ENCODE measurements at regions not wholly inside any gene's neighbourhood (a gene's known extent, or its start where the extent isn't known, plus 50 kb on each side); places are given as distances from the start of the nearest gene placed in this dataset.
"Not testable (repeated sequence)": the region's sequence is repeated elsewhere in the genome, so short reads cannot be mapped to it uniquely, and the experiment has no call there.

DNA sequence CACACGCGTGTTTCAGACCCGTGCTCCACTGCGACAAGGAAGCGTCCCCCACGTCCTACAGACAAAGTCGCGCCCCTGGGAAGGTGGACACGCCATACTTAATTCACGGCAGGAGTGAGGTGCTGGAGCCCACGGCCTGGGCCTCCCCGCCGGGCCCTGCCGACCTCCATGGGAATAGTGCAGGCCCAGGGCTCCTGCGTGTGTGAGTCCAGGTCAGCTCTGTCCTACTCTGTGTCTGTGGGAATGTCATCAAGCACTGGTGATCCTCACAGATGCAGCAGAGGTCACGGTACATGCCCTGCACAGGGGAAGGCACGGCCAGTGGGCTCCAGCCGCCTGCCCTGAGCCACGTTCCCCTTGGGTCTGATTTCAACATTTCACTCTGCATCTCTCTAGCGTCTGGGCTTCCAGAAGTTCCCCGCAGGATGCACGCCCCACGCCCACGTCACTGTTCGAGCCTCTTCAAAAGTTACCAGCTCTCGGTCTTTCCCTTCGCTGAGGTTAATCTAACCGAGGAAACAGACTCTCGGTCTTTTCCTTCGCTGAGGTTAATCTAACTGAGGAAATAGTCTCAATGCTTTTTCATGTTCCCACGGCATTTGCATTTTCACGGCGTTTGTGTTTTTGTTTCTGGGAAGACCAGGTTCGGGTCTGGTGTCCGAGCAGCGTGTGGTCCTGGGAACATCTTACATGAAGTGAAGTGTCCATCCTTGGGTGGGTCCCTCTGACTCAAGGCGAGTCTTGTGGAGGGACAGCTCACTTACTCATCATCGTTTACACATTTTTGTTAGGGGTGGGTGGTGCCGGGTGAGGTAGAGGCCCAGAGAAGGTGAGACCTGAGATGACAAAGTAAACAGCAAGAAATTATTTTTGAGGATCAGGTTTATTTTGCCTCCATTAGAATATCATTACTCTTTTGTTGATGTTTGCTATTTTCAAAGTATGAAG, 157.3 kb upstream of the ALKAL2 start:
- DNase-seq: no peak

DNA sequence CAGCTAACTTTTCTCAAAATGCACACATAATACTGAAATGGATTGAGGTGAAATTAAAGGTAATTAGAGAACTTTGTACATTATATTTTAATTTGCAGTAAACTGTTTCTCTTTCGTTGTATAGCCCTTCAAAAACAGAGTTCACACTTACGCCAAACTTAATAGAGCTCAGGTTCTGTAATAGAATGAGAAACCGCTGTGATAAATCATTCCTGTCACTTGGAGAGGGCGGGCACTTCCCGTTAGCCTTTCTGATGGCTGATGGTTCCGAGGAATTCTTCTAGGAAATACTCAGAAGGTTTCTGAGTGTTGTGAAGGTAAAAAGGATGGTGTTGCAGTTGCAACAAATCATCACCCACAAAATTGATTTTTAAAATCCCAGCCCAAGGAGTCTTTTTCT, 155.8 kb upstream of the ALKAL2 start:
- DNase-seq: no peak

DNA sequence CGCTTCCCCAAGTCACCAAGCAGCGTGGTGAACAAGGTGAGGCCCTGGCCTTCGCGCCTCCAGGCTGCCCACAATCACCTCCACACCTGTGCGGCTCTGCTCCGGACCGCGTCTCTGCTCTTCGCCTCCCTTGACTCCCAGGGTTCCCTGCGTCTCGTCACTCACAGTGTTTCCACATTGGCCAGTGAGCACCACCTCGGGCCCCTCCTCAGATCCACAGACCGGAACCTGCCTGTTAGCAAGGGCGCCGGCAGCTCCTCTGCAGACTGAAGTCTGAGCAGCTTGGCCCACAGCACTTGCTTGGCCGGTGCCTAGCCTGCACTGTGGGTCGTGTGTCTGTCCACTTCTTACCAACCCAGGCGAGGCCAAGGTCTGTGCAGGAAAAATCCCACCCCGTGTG, 155.3 kb upstream of the ALKAL2 start:
- no peak for DNase-seq

DNA sequence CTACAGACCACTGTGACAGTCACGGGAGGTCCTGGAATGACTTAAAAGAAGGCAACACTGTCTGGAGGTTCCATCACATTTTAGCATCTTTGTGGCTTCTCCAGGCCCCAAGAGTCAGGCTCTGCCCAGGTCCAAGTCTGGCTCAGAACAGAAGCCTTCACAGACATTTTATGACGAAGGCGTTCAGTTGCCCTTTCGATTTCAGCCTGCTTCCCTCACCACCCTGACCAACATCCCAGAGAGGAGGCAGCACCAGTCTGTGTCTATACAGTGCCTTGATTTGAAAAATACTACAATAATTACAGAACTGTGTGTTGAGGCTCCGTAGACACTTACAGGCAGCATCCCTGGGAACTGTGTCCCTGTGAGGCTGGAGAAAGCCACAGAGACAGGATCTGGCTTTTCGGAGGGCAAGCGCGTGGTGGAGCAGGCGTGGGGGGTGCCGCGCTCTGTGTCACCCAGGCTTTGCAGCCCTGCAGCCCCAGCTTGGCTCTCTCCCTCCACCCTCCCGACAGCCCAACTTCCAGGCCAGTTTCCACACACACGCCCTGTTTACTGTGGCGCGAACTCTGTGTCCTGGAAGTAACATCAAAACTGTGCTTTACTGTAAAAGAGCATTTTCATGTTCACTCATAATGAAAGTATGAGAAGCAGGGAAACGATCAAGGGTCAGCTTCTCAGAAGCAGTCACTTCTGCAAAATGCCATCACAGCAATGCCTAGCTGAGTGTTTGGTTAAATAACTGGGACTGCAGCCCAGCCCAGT, 153.5 kb upstream of the ALKAL2 start:
- no peak for DNase-seq

DNA sequence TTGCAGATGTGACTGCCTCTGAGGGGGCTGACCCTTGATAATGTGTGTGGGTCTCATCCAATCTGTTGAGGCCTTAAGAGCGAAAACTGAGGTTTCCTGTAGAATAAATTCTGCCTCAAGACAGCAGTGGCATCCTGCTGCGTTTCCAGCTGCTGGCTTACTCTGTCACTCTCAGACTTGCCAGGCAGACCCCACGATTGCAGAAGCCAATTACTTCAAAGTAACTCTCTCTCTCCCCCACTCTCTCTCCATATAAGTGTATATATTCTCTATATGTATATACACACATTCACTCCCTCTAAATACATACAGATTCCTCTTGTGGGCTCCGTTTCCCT, 152.5 kb upstream of the ALKAL2 start:
- DNase-seq: no peak

DNA sequence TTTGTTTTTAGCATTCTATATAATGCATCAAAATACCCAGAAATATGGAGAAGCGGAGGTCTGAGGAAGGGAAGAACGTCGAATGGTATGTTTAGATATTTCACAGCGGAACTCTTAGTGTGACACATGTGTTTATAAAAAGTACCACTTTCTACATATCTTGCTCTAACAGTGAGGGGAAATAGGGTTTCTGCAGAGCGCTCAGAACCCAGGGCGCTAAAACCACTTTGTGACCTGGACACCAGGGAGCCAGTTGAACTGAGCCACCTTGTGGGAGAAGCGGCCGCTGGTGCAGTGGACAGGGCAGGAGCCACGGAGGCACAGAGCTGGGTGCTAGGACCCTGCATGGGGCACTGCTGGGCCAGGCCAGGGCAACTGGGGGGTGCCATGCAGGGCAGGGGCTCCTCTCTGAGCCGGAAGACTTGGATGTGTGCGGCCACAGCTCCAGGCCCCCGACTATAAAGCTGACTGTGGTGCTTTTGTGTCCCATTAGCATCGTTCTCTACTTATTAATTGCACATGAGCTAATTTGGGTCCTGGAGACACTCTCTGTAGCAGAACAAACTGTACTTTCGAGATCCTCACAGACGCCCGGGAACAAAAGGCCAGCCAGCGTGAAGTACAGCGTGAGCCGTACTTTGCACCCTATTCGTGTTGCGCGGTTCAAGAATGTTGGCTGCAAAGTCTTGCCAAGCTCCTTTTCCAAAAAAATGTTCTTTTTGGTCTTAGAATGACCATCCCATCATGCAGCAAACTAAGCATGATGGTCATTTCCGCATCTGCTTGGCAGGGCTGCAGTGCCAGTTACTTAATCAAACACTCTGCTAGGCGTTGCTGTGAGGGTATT, 151.9 kb upstream of the ALKAL2 start:
- DNase-seq: no peak

DNA sequence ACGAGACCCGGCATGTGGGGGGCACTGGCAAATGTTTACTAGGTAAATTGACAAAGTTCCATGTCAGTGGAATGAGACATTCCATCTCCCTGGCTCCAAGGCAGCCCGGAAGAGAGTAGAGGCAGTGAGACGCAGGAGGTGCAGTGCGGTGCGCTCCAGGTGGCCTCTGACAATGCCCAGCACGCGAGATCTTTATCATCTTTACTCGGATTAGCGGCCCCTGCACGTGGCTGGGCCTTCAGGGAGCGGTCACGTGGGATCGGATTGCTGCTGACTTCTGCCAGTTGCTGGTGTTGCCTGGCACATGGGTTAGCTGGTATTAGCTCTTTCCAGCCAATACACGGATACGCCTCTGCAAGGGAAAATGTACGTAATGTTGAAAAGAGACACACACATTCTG, 151.2 kb upstream of the ALKAL2 start:
- no peak for DNase-seq

DNA sequence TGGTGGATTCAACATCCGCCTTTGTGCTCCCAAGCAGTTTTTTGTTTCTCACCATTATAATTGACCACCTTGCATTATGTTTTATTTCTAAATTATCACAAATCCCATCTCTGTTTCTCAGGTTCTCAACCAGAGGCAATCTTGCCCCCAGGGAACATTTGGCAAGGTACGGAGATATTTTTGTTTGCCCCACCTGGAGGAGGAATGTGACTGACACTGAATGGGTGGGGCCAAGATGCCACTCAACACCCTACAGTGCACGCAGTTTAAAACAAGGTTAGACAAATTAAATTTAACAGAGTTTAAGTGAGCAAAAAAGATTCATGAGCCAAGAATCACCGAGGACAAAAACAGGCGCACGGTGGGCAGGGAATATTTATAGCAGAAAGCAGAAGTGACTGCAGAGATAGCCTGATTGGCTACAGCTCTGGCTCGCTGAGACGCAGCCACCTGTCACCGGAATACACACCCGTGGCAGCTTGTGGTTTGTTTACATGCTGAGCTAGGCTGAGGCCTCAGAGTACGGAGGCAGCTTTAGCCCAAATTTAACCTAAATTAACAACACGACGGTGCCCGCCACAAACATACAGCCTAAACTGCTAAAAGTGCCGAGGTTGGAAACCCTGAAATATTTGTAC, 150.0 kb upstream of the ALKAL2 start:
- DNase-seq: peak; percentile 66 to 79

DNA sequence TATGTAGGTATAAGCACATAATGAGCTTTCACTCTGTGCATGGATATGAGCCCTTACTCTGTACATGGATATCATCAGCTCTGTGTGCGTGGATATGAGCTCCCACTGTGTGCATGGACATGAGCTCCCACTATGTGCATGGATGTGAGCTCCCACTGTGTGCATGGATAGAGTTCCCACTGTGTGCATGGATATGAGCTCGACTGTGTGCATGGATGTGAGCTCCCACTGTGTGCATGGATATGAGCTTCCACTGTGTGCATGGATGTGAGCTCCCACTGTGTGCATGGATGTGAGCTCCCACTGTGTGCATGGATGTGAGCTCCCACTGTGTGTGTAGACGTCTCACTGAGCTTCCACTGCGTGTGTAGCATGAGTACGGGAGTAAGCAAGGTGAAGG, 149.3 kb upstream of the ALKAL2 start:
- no peak for DNase-seq

DNA sequence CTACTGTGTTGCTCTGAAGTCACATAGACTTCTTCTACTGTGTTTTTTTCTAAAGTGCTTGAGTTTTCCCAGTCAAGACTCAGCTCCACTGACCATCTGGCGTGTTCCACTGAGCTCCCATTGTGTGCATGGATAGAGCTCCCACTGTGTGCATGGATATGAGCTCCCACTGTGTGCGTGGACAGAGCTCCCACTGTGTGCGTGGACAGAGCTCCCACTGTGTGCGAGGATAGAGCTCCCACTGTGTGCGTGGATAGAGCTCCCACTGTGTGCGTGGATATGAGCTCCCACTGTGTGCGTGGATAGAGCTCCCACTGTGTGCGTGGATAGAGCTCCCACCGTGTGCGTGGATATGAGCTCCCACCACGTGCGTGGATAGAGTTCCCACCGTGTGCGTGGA, 148.3 kb upstream of the ALKAL2 start:
- DNase-seq: no peak

DNA sequence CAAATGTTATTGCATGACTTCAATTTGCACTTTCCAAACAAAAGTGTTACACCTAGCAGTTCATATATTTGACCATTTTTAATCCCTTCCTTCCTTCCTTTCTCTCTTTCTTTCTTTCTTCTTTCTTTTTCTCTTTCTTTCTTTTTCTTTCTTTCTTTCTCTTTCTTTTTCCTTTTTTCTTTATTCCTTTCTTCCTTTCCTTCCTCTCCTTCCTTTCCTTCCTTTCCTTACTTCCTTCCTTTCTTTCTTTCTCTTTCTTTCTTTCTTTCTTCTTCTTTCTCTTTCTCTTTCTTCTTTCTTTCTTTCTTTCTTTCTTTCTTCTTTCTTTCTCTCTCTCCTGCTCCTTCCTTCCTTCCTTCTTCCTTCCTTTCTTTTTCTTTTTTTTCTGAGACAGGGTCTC, 146.7 kb upstream of the ALKAL2 start:
- no peak for DNase-seq

DNA sequence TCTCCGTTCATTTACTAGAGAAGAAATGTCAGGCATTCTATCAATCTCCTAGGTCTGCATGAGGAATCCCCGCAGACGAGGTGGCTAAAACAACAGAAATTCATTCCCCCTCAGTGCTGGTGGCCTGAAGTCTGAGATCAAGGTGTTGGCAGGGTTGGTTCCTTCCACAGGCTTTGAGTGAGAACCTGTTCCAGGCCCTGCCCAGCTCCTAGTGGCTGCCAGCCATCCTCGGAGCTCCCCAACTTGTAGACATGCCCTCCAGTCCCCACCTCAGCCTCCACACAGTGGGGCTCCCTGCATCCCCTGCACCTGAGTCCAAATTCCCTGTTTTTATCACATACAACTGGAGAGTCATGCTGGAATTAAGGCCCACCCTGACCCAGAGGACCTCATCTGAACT, 145.3 kb upstream of the ALKAL2 start:
- no peak for DNase-seq

DNA sequence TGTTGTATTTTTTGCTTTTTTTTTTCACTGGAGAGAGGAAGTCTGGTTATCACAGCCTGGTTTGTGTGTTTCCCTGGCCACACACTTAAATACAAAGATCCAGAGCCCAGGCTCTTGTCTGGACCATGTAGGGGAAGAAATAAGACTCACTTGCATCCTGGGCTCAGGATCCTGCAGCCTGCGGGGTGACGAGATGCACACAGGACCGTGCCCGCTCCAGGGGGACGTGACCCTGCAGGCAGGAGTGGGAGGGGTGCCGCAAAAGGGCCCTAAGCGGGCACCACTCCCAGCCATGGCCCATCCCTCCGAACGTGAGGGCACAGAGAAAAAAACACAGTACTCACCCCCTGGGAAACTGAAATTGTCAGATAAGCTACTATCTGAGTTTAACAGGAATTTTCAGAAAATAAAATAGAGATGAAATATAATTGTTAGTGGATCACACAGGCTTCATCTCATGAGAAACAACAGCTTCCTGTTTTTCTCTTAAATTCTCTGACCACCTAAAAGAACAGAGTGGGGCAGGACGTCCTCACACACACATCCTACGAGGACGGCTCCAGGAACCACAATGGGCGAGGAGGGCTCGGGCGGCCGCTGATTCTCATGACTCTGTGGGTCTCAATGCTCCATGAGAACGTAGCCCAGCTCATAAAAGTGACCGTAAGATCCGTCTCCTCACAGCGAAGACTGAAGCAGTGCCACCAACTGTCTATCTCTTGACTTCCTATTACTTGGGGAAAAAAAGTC, 142.6 kb upstream of the ALKAL2 start:
- DNase-seq: no peak

DNA sequence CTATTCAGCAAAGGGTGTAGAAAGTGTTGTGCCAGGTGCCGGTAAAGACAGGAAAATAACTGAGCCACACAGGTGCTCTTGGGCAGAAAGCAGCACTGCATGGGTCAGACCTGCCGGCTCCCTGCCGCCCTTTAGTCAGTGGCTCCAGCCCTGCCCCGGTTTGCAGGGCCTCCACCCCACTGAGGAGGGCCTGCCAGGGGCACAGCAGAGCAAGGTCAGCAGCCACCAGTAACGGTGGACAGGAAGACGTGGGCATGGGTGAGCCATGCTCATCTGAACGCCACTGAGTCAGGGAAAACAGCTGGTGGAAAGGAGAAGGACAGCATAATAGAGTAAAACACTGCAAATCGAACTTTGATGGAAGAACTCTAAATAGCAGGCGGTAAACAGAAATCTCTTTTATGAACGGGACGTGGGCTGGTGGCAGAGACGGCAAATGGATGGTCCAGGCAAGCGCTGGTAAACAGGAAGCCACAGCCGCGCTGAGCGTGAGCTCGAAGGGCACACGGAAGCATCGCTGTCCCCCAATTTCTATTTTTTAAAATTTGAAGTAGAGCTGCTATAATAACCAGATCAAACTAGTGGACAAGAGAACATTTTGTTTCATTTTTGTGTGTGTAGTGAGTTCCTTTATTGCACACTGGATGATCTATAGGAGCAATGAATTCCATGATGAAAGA, 141.8 kb upstream of the ALKAL2 start:
- no peak for DNase-seq

DNA sequence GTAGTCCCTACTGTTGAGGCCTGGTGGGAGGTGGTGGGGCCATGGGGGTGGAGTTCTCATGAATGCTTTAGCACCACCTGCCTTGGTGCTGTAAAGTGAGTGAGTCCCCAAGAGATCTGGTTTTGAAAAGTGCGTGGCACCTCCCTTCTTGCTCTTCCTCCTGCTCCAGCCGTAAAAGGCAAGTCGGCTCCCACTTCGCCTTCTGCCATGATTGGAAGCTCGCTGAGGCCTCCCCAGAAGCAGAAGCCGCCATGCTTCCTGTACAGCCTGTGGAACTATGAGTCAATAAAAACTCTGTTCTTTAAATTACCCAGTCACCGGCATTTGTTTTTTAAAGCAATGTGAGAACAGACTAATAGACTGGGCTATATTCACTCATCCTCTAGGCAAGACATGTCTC, 141.3 kb upstream of the ALKAL2 start:
- DNase-seq: no peak

DNA sequence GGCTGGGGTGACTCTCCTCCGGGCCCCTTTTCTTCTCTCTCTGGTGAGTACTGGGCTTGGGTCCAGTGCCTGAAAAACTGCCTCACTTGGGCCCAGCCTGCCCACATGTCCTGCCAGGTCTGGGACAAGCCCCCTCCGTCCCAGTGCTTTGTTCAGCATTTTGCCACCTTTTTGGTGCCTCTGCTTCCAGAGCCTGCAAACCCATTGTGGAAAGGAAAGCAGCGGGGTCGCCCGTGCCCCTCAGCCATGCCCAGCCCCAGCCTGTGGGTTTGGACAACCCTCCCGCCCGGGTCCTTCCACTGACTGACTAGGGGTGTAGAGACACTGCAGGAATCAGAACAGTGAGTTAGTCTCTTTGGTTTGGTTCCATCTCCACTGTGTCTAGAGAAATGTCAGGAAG, 140.7 kb upstream of the ALKAL2 start:
- DNase-seq: no peak

DNA sequence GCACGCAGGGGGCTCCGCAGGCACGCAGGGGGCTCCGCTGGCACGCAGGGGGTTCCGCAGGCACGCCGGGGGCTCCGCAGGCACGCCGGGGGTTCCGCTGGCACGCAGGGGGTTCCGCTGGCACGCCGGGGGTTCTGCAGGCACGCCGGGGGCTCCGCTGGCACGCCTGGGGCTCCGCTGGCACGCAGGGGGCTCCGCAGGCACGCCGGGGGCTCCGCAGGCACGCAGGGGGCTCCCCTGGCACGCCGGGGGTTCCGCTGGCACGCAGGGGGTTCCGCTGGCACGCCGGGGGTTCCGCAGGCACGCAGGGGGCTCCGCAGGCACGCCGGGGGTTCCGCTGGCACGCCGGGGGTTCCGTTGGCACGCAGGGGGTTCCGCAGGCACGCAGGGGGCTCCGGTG, 138.8 kb upstream of the ALKAL2 start:
- DNase-seq: not testable (repeated sequence)

DNA sequence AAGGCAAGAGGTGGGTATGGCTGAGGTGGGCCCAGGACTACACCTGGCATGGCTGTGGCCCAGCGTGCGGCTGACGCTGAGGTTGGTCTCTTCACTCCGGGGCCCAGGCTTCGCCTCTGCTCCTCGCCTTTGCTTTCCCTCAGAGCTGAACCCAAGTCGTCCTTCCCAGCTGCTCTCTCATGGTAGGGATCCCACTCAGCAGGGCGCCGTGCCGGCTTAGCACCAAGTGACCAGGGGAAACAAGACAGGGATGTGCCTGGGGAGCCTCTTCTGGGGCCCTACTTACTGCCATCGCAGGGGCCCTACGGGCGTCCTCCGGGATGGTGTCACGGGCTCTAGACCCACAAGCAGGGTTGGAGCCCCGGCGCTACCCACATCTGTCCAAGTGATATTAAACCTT, 138.1 kb upstream of the ALKAL2 start:
- DNase-seq: no peak

DNA sequence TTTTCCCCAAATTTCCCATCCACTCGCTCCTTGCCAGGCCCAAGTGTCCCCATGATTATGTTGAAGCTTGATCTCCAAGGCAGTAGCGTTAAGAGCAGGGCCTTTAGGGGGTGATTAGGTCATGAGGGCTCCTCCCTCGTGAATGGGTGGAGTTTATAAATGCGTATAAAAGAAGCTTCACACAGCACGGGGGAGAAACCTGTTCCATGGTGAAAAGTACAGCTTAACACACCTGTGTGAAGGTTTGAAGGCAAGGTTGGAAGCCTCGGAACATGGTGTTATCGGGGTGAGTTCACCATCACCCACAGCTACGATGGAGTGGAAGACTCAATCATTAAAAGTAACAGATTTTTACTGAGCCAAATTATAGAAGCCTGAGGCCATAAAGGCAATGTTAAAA, 137.4 kb upstream of the ALKAL2 start:
- DNase-seq: no peak

DNA sequence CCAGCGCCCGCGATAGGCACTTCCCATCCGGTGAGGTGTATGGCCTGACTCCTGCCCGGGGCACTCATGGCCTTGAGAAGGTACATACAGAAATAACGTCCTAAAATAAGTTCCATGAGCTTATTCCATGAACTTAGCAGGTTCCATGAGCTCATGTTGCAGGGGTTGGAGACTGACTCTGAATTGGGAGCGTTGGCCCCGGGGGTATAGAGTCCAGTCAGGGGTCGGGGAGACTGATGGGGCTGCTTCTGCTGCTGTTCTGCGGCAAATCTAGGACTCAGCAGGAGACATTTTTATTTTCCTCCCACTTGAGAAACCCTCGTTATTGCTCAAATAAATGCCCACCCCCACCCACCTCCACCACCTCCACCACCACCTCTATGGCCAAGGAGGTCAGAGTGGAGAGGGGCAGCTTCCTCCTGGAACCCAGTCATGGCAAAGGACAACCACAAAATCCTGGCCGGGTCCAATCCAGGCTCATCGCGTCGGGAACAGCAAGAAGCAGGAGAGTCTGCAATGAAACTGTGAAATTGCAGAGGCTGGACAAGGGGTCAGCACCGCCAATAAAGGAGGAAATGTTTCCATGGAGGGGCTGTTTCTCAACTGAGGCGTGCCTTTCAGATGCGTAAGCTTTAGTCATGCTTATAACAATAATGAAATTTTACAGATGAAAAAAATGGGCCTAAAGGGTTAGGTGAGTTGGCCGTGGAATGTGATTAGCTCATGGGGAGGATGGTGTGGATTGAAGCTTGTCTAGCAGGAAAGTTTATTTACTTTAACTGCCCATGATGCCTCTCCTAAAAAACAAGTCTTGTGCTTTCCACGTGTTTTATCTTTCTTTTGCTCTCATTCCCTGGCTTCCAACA, 136.6 kb upstream of the ALKAL2 start:
- no peak for DNase-seq

DNA sequence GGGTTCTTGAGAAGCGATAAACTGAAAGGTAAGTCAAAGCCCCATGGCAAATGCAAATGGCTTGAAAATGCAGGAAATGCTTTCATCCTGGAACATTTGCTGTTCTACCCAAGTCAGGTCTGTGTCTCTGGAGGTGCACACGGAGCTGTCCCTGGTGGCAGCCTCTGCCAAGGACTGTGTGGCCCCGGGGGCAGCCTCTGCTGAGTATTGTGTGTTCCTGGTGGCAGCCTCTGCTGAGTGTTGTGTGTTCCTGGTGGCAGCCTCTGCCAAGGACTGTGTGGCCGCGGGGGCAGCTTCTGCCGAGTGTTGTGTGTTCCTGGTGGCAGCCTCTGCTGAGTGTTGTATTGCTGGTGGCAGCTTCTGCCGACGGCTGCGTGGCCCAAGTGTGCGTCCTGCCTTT, 135.6 kb upstream of the ALKAL2 start:
- no peak for DNase-seq
